ENCODE measurements at regions not wholly inside any gene's neighbourhood (a gene's known extent, or its start where the extent isn't known, plus 50 kb on each side); places are given as distances from the start of the nearest gene placed in this dataset.

- no peak for TF ChIP-seq POLR2A (IDR thresholded peaks at IDR 0.05)
- TF ChIP-seq, protein P1, sequence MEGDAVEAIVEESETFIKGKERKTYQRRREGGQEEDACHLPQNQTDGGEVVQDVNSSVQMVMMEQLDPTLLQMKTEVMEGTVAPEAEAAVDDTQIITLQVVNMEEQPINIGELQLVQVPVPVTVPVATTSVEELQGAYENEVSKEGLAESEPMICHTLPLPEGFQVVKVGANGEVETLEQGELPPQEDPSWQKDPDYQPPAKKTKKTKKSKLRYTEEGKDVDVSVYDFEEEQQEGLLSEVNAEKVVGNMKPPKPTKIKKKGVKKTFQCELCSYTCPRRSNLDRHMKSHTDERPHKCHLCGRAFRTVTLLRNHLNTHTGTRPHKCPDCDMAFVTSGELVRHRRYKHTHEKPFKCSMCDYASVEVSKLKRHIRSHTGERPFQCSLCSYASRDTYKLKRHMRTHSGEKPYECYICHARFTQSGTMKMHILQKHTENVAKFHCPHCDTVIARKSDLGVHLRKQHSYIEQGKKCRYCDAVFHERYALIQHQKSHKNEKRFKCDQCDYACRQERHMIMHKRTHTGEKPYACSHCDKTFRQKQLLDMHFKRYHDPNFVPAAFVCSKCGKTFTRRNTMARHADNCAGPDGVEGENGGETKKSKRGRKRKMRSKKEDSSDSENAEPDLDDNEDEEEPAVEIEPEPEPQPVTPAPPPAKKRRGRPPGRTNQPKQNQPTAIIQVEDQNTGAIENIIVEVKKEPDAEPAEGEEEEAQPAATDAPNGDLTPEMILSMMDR (IDR thresholded peaks at IDR 0.05) = no peak
Measured at GRCh38 chr16:50909831-50910735, 168.2 kb downstream of the CYLD start.
